ENCODE measurements at regions not wholly inside any gene's neighbourhood (a gene's known extent, or its start where the extent isn't known, plus 50 kb on each side); places are given as distances from the start of the nearest gene placed in this dataset.
A peak's percentile ranks its signal among the peaks of the same experiment; 100 is the strongest.

DNA sequence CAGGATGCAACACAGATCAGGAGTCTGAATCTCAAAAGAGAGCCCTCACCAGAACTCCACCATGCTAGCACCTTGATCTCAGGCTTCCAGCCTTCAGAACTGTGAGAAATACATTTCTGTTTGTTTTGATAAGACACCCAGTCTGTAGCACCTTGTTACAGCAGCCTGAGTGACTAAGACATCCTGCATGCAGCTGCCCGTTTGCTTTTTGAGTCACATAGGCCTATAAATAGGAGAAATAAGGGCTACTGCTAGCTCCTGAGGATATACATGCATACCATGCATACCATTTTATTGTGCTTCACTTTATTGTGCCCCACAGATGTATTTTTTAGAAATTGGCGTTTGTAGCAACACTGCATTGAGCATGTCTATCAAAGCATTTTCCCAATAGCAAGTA lies 337.8 kb downstream of the CDH2 start:
- Histone ChIP-seq H4K20me1 (ENCODE audit: insufficient read depth, low read length) (no peaks in the 10 kb centered on the region), H3K36me3 (ENCODE audit: control insufficient read depth, insufficient read depth, low read length) (no peaks in the 10 kb centered on the region), H3K14ac (replicated peaks; ENCODE audit: low read depth, low read length) (no peak overlapping the region), H4K91ac (ENCODE audit: insufficient read depth, low read depth, low read length) (no peak overlapping the region), H2BK15ac (ENCODE audit: low read depth, low read length) (no peak overlapping the region), H2BK20ac (ENCODE audit: low read depth, low read length) (no peak overlapping the region), H3K9ac (ENCODE audit: low read depth, low read length) (no peak overlapping the region), H3K79me1 (ENCODE audit: low read depth in 1 of 2, low read length in 2 of 2) (no peaks in the 10 kb centered on the region), H3K4me2 (ENCODE audit: low read depth, low read length) (peak overlapping the region; percentile 41; the same call in 1 of the 2 replicates), H3K9me3 (ENCODE audit: control insufficient read depth, insufficient read depth, low read length) (no peaks in the 10 kb centered on the region; the same call in 1 of the 2 replicates), H3K4me1 (ENCODE audit: control insufficient read depth, insufficient read depth, low read length) (no peaks in the 10 kb centered on the region), H4K5ac (ENCODE audit: low read depth, low read length) (no peak overlapping the region), H3K27me3 (ENCODE audit: control insufficient read depth, insufficient read depth, low read length) (peaks cover 2% of the 10 kb centered on the region; the same call in 1 of the 2 replicates), H3K18ac (ENCODE audit: low read depth, low read length) (no peak overlapping the region), H2BK5ac (ENCODE audit: low read depth, low read length, poor library complexity, severe bottlenecking) (no peak overlapping the region), H2AK5ac (ENCODE audit: low read depth, low read length) (no peak overlapping the region), H2BK120ac (ENCODE audit: low read depth, low read length) (no peak overlapping the region), H3K4me3 (ENCODE audit: insufficient read depth, low read depth, low read length) (no peak overlapping the region), H2AK9ac (replicated peaks; ENCODE audit: low read depth, low read length, poor library complexity) (no peak overlapping the region), H3K9me1 (ENCODE audit: insufficient read depth, low read length) (no peaks in the 10 kb centered on the region), H3K27ac (ENCODE audit: insufficient read depth, low read length) (no peak overlapping the region), H3K4ac (ENCODE audit: low read depth, low read length) (no peak overlapping the region), H4K8ac (ENCODE audit: low read depth in 2 of 2, low read length in 2 of 2) (no peak overlapping the region), H3K56ac (ENCODE audit: extremely low read depth, insufficient read depth, low read length) (no peak overlapping the region), H2AFZ (replicated peaks; ENCODE audit: low read length, poor library complexity) (no peak overlapping the region), H3K23ac (ENCODE audit: low read depth, low read length) (no peak overlapping the region)
- TF ChIP-seq BHLHE40 (IDR thresholded peaks at IDR 0.05; ENCODE audit: low read depth, low read length) (0 out of 2 replicates have a peak, but pooled peaks have one; percentile 13), SMC3 (IDR thresholded peaks at IDR 0.05; ENCODE audit: low read depth, low read length) (no peak), FOS (IDR thresholded peaks at IDR 0.05; ENCODE audit: low read depth, low read length) (0 out of 2 replicates have a peak, but pooled peaks have one; percentile 7)
- intact Hi-C loops (cut with micrococcal nuclease) = no loop called here
- WGBS, 2 experiments (ENCODE audit: extremely low coverage in 2 of 2, insufficient read length in 1 of 2) = no CpG with 5 or more reads among the region's 2 CpGs
- dilution Hi-C loops (cut with HindIII; ENCODE audit: low sequenced_read_pairs, unreplicated experiment) = no loop called here
- no TSS peak for BruUV-seq (replicated peaks)
- CTCF ChIA-PET = no interaction called here
- peak; percentile 56; the same call in 1 of the 2 replicates for ATAC-seq (ENCODE audit: low read depth)
- POLR2A ChIA-PET (ENCODE audit: unreplicated experiment) = no interaction called here
- in situ Hi-C loops (cut with MboI; ENCODE audit: low sequenced_read_pairs) = no loop called here
- DNase-seq = peak; percentile 66
